GM13977 (cell line): ENCODE measurements at regions not wholly inside any gene's neighbourhood (a gene's known extent, or its start where the extent isn't known, plus 50 kb on each side); places are given as distances from the start of the nearest gene placed in this dataset.

Experiments used
- DNase-seq: peaks from one replicate; pipeline ENCODE4 v3.0.0; 2012; ENCODE audit warnings: low spot score
- CTCF ChIP-seq: IDR thresholded peaks from 2 replicates; pipeline ENCODE4 v1.5.1; 2012; ENCODE audit warnings: mild to moderate bottlenecking, control low read depth; ENCODE audit not compliant: insufficient read depth; ENCODE audit errors: extremely low read depth, missing control alignments
- in situ Hi-C: fragments of 300-500 bp; cut with MboI; formaldehyde crosslinking; loops from one replicate; pipeline ENCODE4 v1.12.0; 2022; ENCODE audit warnings: low sequenced_read_pairs, low pct_unique_long_range_greater_than_20kb, mixed read lengths, inconsistent platforms; ENCODE audit not compliant: unreplicated experiment

- TF ChIP-seq CTCF, result no peak
- in situ Hi-C loops, result no loop called here
- no peak for DNase-seq
Observed at GRCh38 chr15:36359286-36359685, 220.1 kb upstream of the CDIN1 start.

GRCh38 chr15:36361351-36361870 lies 218.0 kb upstream of the CDIN1 start:
- DNase-seq, result no peak
- in situ Hi-C loops, result no loop called here
- TF ChIP-seq CTCF, result no peak

GRCh38 chr15:36362509-36362915 lies 216.9 kb upstream of the CDIN1 start:
- no peak for TF ChIP-seq CTCF
- DNase-seq, result no peak
- in situ Hi-C loops, result no loop called here

GRCh38 chr15:36363335-36363734 lies 216.1 kb upstream of the CDIN1 start:
- no peak for TF ChIP-seq CTCF
- DNase-seq, result no peak
- in situ Hi-C loops, result no loop called here

- DNase-seq, result no peak
- no peak for TF ChIP-seq CTCF
- in situ Hi-C loops, result no loop called here
Observed at GRCh38 chr15:36364377-36364776, 215.0 kb upstream of the CDIN1 start.

GRCh38 chr15:36365963-36366362 lies 213.5 kb upstream of the CDIN1 start:
- DNase-seq, result no peak
- in situ Hi-C loops, result no loop called here
- no peak for TF ChIP-seq CTCF

GRCh38 chr15:36370051-36370730 lies 209.2 kb upstream of the CDIN1 start:
- no peak for TF ChIP-seq CTCF
- in situ Hi-C loops, result no loop called here
- DNase-seq, result no peak
